SK-N-SH (cell line): ENCODE measurements at regions not wholly inside any gene's neighbourhood (a gene's known extent, or its start where the extent isn't known, plus 50 kb on each side); places are given as distances from the start of the nearest gene placed in this dataset.

Source experiments
- CTCF ChIA-PET: fragments of 300-600, 350-600 bp; formaldehyde crosslinking; extraction: SDS; loops from one replicate; lab custom pipeline; 2021; lab: Yijun Ruan, JAX
- POLR2A ChIA-PET: fragments of 350-600 bp; sonication (Branson Sonifier 250); formaldehyde crosslinking; extraction: SDS; loops from one replicate; lab custom pipeline; 2020; ENCODE audit warnings: antibody characterized with exemption, inconsistent platforms; lab: Yijun Ruan, JAX
- DNase-seq: peaks from one replicate; pipeline ENCODE4 v3.0.0; 2012
- H2AFZ ChIP-seq: fragments of 200-600 bp; sonication (generic); 2 replicates; pipeline ENCODE4 v1.8.1; 2016; ENCODE audit warnings: antibody characterized with exemption, mild to moderate bottlenecking, low read depth
- H3F3A ChIP-seq: fragments of 200-600 bp; sonication (generic); replicated peaks from 2 replicates; pipeline ENCODE3; 2016; ENCODE audit warnings: antibody characterized with exemption, mild to moderate bottlenecking; ENCODE audit not compliant: insufficient read depth
- H3K27ac ChIP-seq, 2 experiments: fragments of 200-500 bp in 1 of 2; fragments of 200-600 bp in 1 of 2; sonication (Bioruptor generic) in 1 of 2; sonication (generic), shearing (Covaris generic) in 1 of 2; 2 replicates each; pipeline versions ENCODE4 v1.5.1 to v1.6.1; 2014 to 2016; ENCODE audit warnings: low read depth in 2 of 2, inconsistent platforms in 1 of 2, low read length in 1 of 2, mild to moderate bottlenecking in 1 of 2, mixed read lengths in 1 of 2
- H3K27me3 ChIP-seq: fragments of 200-600 bp; sonication (generic), shearing (Covaris generic); 2 replicates; pipeline ENCODE4 v1.6.1; 2016; ENCODE audit warnings: mixed run types; ENCODE audit not compliant: insufficient read depth
- H3K36me3 ChIP-seq, 2 experiments: fragments of 200-500 bp in 1 of 2; fragments of 200-600 bp in 1 of 2; sonication (Bioruptor generic) in 1 of 2; sonication (generic) in 1 of 2; replicated peaks in 1 of 2; 2 replicates each; pipeline versions ENCODE3 to v1.5.1; 2014 to 2016; ENCODE audit warnings: low read length in 1 of 2, mild to moderate bottlenecking in 1 of 2; ENCODE audit not compliant: insufficient read depth in 2 of 2, control insufficient read depth in 1 of 2
- H3K4me1 ChIP-seq, 2 experiments: fragments of 200-500 bp in 1 of 2; fragments of 200-600 bp in 1 of 2; sonication (Bioruptor generic) in 1 of 2; sonication (generic), shearing (Covaris generic) in 1 of 2; 2 replicates each; pipeline versions ENCODE4 v1.5.1 to v1.6.1; 2014 to 2016; ENCODE audit warnings: low read depth in 1 of 2, low read length in 1 of 2, mixed run types in 1 of 2; ENCODE audit not compliant: insufficient read depth in 2 of 2, control insufficient read depth in 1 of 2
- H3K4me2 ChIP-seq: fragments of 200-600 bp; sonication (generic), shearing (Covaris generic); 2 replicates; pipeline ENCODE4 v1.6.1; 2017; ENCODE audit warnings: mixed run types
- H3K4me3 ChIP-seq, 2 experiments: fragments of 200-500 bp in 1 of 2; fragments of 200-600 bp in 1 of 2; sonication (Bioruptor generic) in 1 of 2; sonication (generic), shearing (Covaris generic) in 1 of 2; 2 replicates each; pipeline versions ENCODE4 v1.5.1 to v1.8.1; 2014 to 2016; ENCODE audit warnings: low read depth in 2 of 2, inconsistent platforms in 1 of 2, low read length in 1 of 2, mild to moderate bottlenecking in 1 of 2, mixed read lengths in 1 of 2, moderate library complexity in 1 of 2
- H3K79me2 ChIP-seq: fragments of 200-600 bp; sonication (generic); 2 replicates; pipeline ENCODE4 v1.8.1; 2017; ENCODE audit warnings: mild to moderate bottlenecking; ENCODE audit not compliant: insufficient read depth
- H3K9ac ChIP-seq: fragments of 200-600 bp; sonication (generic); 2 replicates; pipeline ENCODE4 v1.6.1; 2017; ENCODE audit warnings: mixed run types
- H3K9me2 ChIP-seq: fragments of 200-600 bp; sonication (generic); 2 replicates; pipeline ENCODE4 v1.6.1; 2017; ENCODE audit warnings: mixed run types
- H3K9me3 ChIP-seq: fragments of 200-600 bp; sonication (generic); 2 replicates; pipeline ENCODE4 v1.6.1; 2017; ENCODE audit warnings: mixed run types, mild to moderate bottlenecking, moderate library complexity
- H4K20me1 ChIP-seq: fragments of 200-600 bp; sonication (generic); 2 replicates; pipeline ENCODE4 v1.6.1; 2017; ENCODE audit warnings: mild to moderate bottlenecking, mixed run types; ENCODE audit not compliant: insufficient read depth
- CHD2 ChIP-seq: fragments of 150-350 bp; IDR thresholded peaks from 2 replicates; pipeline ENCODE4 v1.6.1; 2018; ENCODE audit warnings: low read length; ENCODE audit not compliant: partially characterized antibody
- FOSL2 ChIP-seq: IDR thresholded peaks from 2 replicates; pipeline ENCODE4 v1.4.0; 2012; ENCODE audit warnings: low read depth, mild to moderate bottlenecking, moderate library complexity, borderline replicate concordance
- FOXJ3 ChIP-seq: sonication (generic); formaldehyde crosslinking; IDR thresholded peaks from 2 replicates; pipeline ENCODE4 v1.5.1; 2020; ENCODE audit warnings: mild to moderate bottlenecking, missing genetic modification reagents
- GATA2 ChIP-seq: sonication (generic); formaldehyde crosslinking; IDR thresholded peaks from 2 replicates; pipeline ENCODE4 v1.5.0; 2020; ENCODE audit warnings: mild to moderate bottlenecking, missing genetic modification reagents
- JUND ChIP-seq: IDR thresholded peaks from 2 replicates; pipeline ENCODE4 v1.4.0; 2012
- POLR2AphosphoS5 ChIP-seq: IDR thresholded peaks from 2 replicates; pipeline ENCODE4 v1.6.1; 2012; ENCODE audit warnings: low read depth, low read length
- RXRA ChIP-seq: IDR thresholded peaks from 2 replicates; pipeline ENCODE4 v1.4.0; 2012; ENCODE audit warnings: low read depth, mild to moderate bottlenecking, borderline replicate concordance
- SMC3 ChIP-seq: IDR thresholded peaks from 2 replicates; pipeline ENCODE4 v1.6.1; 2012; ENCODE audit warnings: low read depth, low read length, improper control_type of control experiment
- YY1 ChIP-seq: IDR thresholded peaks from 2 replicates; pipeline ENCODE4 v1.4.0; 2012; ENCODE audit warnings: low read depth, mild to moderate bottlenecking
- WGBS: methylation state at CpG from one replicate; pipeline ENCODE4 v1.1.6; 2017; ENCODE audit warnings: low lambda C conversion rate; 5-methylcytosine and 5-hydroxymethylcytosine counted together
- TF ChIP-seq, protein P1 (sequence below): IDR thresholded peaks from 2 replicates; pipeline ENCODE4 v1.4.0; 2012; ENCODE audit warnings: low read depth, borderline replicate concordance
- TF ChIP-seq, protein P2 (sequence below): IDR thresholded peaks from 2 replicates; pipeline ENCODE4 v1.6.1; 2012; ENCODE audit warnings: mild to moderate bottlenecking, low read depth, low read length, moderate library complexity
- TF ChIP-seq, protein P3 (sequence below): fragments of 150-350 bp; IDR thresholded peaks from 2 replicates; pipeline ENCODE4 v1.6.1; 2016; ENCODE audit warnings: mild to moderate bottlenecking, low read depth, low read length
- TF ChIP-seq, protein P4 (sequence below): IDR thresholded peaks from 2 replicates; pipeline ENCODE4; 2012

- Histone ChIP-seq H3F3A (no peaks in the 10 kb centered on the region), H3K79me2 (no peaks in the 10 kb centered on the region), H3K4me1 (peaks cover 0 to 10% of the 10 kb centered on the region in 2 experiments; a peak in 2 of 4 replicates), H3K9me2 (no peaks in the 10 kb centered on the region), H3K36me3 (no peaks in the 10 kb centered on the region), H3K9ac (no peak overlapping the region), H4K20me1 (no peaks in the 10 kb centered on the region), H3K4me2 (no peak overlapping the region), H3K27me3 (no peaks in the 10 kb centered on the region), H3K27ac (no peak overlapping the region), H3K9me3 (no peaks in the 10 kb centered on the region), H3K4me3 (no peak overlapping the region), H2AFZ (no peak overlapping the region)
- 76% methylated on average over 5 of the region's 9 CpGs for WGBS
- DNase-seq, result no peak
- POLR2A ChIA-PET, result no interaction called here
- TF ChIP-seq, protein P1, sequence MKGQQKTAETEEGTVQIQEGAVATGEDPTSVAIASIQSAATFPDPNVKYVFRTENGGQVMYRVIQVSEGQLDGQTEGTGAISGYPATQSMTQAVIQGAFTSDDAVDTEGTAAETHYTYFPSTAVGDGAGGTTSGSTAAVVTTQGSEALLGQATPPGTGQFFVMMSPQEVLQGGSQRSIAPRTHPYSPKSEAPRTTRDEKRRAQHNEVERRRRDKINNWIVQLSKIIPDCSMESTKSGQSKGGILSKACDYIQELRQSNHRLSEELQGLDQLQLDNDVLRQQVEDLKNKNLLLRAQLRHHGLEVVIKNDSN, result no peak
- TF ChIP-seq POLR2AphosphoS5 (no peak), FOSL2 (no peak), FOXJ3 (no peak), YY1 (no peak), SMC3 (no peak), RXRA (no peak), JUND (no peak), CHD2 (no peak), GATA2 (CRISPR knock-in tag) (no peak)
- TF ChIP-seq, protein P2, sequence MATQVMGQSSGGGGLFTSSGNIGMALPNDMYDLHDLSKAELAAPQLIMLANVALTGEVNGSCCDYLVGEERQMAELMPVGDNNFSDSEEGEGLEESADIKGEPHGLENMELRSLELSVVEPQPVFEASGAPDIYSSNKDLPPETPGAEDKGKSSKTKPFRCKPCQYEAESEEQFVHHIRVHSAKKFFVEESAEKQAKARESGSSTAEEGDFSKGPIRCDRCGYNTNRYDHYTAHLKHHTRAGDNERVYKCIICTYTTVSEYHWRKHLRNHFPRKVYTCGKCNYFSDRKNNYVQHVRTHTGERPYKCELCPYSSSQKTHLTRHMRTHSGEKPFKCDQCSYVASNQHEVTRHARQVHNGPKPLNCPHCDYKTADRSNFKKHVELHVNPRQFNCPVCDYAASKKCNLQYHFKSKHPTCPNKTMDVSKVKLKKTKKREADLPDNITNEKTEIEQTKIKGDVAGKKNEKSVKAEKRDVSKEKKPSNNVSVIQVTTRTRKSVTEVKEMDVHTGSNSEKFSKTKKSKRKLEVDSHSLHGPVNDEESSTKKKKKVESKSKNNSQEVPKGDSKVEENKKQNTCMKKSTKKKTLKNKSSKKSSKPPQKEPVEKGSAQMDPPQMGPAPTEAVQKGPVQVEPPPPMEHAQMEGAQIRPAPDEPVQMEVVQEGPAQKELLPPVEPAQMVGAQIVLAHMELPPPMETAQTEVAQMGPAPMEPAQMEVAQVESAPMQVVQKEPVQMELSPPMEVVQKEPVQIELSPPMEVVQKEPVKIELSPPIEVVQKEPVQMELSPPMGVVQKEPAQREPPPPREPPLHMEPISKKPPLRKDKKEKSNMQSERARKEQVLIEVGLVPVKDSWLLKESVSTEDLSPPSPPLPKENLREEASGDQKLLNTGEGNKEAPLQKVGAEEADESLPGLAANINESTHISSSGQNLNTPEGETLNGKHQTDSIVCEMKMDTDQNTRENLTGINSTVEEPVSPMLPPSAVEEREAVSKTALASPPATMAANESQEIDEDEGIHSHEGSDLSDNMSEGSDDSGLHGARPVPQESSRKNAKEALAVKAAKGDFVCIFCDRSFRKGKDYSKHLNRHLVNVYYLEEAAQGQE, result no peak
- TF ChIP-seq, protein P3, sequence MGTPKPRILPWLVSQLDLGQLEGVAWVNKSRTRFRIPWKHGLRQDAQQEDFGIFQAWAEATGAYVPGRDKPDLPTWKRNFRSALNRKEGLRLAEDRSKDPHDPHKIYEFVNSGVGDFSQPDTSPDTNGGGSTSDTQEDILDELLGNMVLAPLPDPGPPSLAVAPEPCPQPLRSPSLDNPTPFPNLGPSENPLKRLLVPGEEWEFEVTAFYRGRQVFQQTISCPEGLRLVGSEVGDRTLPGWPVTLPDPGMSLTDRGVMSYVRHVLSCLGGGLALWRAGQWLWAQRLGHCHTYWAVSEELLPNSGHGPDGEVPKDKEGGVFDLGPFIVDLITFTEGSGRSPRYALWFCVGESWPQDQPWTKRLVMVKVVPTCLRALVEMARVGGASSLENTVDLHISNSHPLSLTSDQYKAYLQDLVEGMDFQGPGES, result no peak
- TF ChIP-seq, protein P4, sequence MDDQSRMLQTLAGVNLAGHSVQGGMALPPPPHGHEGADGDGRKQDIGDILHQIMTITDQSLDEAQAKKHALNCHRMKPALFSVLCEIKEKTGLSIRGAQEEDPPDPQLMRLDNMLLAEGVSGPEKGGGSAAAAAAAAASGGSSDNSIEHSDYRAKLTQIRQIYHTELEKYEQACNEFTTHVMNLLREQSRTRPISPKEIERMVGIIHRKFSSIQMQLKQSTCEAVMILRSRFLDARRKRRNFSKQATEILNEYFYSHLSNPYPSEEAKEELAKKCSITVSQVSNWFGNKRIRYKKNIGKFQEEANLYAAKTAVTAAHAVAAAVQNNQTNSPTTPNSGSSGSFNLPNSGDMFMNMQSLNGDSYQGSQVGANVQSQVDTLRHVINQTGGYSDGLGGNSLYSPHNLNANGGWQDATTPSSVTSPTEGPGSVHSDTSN, result no peak
- CTCF ChIA-PET, result no interaction called here
Measured at GRCh38 chr20:47952023-47952564, 166.8 kb upstream of the SULF2 start.
